Prostate gland (tissue), 2 donors: ENCODE measurements at regions not wholly inside any gene's neighbourhood (a gene's known extent, or its start where the extent isn't known, plus 50 kb on each side); places are given as distances from the start of the nearest gene placed in this dataset.

Experiments used
- CTCF ChIP-seq, 4 experiments: fragments of 200-600 bp in 2 of 4; fragments of 450-650 bp in 2 of 4; sonication (generic) in 2 of 4; IDR thresholded peaks; 1 replicate in 3 of 4; 2 replicates in 1 of 4; pipeline ENCODE4 v1.5.1; 2016 to 2019; ENCODE audit warnings: antibody characterized with exemption in 4 of 4, mild to moderate bottlenecking in 2 of 4, moderate library complexity in 2 of 4
- POLR2A ChIP-seq: fragments of 450-650 bp; IDR thresholded peaks from one replicate; pipeline ENCODE4 v1.6.1; 2016; ENCODE audit warnings: antibody characterized with exemption, mild to moderate bottlenecking
- POLR2AphosphoS5 ChIP-seq: sonication (generic); formaldehyde crosslinking; IDR thresholded peaks from one replicate; pipeline ENCODE4 v1.6.1; 2017; ENCODE audit warnings: antibody characterized with exemption

- TF ChIP-seq CTCF (IDR thresholded peaks at IDR 0.05) (no peak), POLR2A (no peak), POLR2AphosphoS5 (no peak)
Measured at GRCh38 chr1:4551706-4552105, 102.7 kb upstream of the AJAP1 start.
